GM18507 (cell line): ENCODE measurements at regions not wholly inside any gene's neighbourhood (a gene's known extent, or its start where the extent isn't known, plus 50 kb on each side); places are given as distances from the start of the nearest gene placed in this dataset.

Experiments
- DNase-seq: peaks from one replicate; pipeline ENCODE4 v3.0.0; 2011; ENCODE audit warnings: low read depth; ENCODE audit not compliant: insufficient read length; ENCODE audit errors: extremely low spot score
- FAIRE-seq: peaks from 2 replicates; lab custom pipeline; 2011; peaks lifted over from hg19 to GRCh38; lab: Jason Lieb, UNC

DNA sequence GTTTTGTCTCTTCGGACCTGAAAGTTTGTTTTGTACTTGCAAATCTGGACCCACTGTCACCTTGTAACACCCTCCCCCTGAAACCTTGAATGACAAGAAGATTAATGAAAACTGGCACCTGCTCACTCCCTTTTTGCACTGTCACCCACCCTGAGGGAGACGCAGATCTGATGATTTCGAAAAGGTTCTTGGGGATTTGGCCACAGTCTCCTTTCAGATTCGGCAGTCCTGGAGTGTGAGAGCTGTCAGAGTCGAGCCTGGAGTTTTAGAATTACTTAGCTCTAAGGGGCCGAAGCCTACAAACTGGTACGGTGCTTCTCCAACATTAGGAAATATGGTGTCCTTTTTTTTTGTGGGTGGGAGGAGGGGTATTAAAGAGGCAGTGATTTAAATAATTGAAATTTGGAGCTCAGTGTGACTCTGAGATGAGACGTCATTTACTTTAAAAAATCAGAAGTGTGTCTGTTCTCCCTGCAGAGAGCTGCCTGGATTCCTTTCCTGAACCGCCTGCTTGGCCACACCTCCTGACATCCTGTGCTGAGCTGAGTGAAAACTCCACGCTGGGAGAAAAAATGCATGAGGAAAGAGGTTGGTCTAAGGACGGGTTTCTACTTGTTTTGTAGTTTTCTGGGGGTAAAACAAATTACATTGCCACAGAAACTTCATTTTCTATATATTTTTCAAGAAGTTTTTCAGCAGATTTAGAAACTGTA, 447.0 kb upstream of the CDH4 start:
- FAIRE-seq (no peak), DNase-seq (no peak)

DNA sequence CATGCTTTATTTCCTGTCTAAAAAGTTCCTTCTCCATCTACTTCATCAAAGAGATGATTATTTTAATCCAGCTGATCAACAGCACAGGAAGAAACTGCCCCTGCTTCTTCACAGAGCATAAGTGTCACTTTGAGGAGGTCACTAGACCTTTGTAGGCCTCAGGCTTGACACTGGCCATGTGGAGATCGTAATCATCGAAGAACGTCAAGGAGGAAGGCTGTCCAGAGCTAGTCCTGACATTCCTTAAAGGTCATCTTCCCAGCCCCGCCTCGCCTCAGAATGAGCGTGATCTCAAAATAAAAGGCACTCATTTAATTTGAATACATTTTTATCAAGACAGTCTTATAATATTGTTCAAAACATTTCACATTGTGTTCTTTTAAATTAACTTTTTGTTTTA, 445.7 kb upstream of the CDH4 start:
- DNase-seq: no peak
- FAIRE-seq: no peak

DNA sequence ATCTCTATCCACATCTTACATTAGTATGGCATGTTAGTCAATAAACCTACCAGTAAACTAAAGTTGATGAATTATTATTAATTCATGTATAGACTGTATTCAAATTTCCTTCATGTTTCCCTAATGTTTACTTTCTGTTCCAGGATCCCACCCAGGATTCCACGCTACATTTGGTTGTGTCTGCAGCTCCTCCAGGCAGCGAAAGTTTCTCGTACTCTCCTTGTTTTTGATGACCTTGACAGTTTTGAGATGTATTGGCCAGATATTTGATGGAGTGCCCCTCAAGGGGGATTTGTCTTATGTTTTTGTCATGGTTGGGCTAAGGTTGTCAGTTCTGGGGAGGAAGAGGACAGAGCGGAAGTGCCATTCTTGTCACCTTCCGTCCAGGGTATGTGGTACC, 445.2 kb upstream of the CDH4 start:
- FAIRE-seq: no peak
- no peak for DNase-seq

DNA sequence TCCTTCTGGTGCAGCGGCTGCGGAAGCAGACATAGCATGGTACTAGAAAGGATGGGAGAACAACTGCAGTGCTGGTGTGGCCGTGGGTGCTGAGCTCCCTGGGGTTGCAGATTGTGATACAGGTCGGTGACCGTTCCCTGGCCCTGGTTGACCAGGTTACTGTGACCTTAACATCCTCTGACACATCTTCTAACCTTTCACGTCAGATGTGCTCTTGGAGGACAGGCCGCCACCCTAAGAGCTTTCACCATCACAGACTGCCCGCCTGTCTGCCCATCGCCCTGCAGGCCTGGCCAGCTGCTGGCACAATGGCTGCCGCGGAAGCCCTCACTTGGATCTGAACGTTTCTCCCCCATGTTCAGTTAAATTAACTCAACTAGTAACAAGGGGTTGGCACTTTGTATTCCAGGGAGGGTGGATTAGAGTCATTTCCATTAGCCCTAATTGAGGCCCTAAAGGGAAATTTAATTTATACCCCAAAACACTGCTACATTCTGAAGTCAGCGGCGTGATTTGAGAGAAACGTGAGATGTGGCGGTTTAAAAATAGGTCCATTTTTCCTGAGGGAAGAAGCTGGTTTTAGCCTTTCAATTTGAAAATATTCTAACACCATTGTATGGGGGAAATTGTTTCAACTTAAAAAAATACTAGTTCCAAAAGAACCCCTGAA, 443.9 kb upstream of the CDH4 start:
- DNase-seq: no peak
- no peak for FAIRE-seq

DNA sequence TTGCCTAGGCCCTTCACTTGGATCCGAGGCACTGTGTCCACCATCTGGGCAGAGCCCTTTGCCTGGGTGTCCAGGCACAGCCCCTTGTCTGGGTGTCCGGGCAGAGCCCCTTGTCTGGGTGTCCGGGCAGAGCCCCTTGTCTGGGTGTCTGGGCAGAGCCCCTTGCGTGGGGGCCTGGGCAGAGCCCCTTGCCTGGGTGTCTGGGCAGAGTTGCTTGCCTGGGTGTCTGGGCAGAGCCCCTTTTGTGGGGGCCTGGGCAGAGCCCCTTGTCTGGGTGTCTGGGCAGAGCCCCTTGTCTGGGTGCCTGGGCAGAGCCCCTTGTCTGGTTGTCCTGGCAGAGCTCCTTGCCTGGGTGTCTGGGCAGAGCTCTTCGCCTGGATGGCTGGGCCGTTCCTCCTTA, 443.4 kb upstream of the CDH4 start:
- no peak for FAIRE-seq
- no peak for DNase-seq

DNA sequence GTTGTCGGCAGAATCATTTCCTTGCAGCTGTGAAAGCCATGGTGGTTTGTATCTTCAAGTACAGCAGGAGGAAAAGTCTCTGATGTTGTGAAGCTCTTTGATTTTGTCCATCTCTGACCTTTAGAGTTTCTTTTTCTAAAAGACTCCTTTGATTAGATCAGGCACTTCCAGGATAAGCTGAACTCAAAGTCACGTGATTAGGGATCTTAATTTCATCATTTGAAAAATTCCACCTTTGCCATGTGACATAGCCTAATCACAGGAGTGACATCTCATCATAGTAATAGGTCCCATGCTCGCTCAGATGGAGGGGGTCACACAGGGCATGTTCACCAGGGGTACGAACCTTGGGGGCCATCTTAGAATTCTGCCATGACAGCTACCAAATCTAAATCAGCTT, 441.5 kb upstream of the CDH4 start:
- DNase-seq: no peak

DNA sequence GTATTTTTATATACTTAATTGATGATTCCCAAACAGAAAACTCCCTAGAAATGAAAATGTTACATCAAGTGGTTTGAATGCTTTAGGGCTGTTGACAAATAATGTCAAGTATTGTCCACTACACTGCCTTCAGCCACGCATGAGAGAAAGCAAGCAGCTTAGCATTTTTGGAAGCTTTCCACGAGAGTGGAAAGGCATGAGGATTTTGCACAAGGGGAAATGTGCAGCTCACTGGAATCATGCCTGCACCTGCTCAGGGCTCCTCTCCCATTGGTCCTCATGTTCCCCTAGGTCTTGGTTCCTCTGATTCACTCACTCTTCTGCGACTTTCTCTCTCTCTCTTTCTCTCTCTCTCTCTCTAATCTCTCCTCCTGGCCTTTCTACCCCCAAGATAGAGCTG, 439.5 kb upstream of the CDH4 start:
- DNase-seq: no peak
- FAIRE-seq: no peak

More for the DNA sequence above, 441.5 kb upstream of the CDH4 start:
- no peak for FAIRE-seq

DNA sequence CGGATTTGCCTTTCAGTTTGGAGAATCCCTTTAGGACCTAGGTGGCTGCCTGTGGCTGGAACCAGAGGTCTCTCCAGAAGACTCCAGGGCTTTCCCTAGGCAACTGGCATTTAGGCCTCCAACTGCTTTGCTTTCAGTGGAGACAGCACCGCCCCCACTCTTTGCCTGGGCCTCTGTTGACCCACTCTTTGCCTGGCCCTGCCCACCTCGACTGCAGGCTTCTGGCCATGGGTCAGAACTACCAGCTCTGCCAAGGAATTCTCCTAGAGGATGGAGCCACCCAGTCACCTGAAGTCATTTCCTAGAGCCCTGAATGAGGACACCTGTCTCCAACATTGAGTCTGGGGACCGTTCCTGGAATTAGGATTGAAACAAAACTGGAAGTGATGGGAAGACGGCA, 439.0 kb upstream of the CDH4 start:
- no peak for FAIRE-seq
- DNase-seq: no peak

DNA sequence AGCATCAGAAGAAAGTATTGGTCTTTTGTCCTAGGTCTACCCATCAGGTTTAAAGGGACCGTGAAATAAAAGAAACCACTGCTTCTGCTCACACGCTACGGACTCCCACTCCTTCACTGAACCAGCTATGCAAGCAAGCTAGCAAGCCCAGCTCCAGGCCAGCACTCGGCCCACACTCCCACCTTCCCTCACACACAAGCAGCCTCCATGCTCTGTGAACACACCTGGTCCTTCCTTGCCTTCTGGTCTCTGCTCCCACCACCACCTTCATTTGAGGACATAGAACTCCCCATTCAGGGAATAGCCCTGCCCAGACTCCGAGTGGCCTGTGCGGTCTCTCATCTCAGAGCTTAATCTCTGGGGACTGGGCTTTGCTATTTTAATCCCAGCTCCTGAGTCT, 436.4 kb upstream of the CDH4 start:
- FAIRE-seq: no peak
- no peak for DNase-seq

DNA sequence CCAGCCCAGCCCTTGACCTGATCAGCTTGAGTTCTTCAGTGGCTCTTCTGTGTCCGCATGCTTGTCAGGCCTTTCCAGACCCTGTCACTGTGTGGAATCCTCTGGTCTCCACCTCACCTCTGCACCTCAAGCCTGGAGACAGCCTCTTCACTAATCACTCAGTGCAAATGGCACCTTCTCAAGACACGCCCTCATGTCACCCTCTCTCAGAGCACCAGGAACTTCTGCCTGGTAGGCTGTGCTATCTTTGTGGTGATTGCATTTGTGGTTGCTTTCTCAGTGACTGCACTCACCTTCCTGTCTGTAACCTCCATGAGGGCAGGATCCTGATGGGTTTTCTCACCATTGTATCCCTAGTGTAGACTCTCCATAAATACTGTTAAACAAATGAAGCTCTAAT, 435.2 kb upstream of the CDH4 start:
- DNase-seq (no peak), FAIRE-seq (no peak)

DNA sequence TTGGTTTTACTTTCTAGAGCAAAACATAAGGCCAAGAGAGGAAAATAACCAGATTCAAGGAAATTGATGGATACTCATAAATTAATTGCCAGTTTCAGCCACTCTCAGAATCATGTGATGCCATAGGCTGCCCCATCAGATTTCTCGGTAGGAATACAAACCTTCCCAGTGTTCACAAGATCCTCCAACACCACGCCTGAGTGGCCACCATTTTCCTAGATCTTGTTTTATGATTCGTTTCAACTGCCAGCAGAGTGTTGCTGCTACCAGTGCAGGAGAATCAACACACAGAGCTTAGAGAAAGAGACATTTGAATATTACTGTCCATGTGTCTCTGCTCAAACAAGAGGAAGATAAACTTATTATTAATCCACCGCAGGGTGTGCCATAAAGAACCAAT, 434.2 kb upstream of the CDH4 start:
- no peak for FAIRE-seq

DNA sequence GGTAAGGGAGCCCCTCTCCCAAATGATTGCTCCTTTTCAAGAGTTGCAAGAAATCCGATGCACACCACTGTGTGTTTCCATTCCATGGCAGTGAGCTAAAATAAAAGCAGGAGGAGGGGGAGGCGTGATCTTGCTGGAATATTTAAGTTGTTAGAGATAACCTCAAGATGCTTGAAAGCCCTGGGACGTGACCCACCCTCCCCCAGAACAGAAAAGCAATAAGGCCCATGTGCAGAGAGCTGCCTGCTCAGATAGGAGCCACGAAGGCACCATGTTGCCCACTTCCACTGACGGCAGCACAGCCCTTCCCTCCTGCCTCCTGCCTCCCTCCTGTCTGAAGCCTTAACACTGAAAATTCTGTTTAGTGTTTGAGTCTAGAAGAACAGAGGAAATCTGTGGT, 432.6 kb upstream of the CDH4 start:
- DNase-seq (no peak), FAIRE-seq (no peak)

More for the DNA sequence above, 434.2 kb upstream of the CDH4 start:
- DNase-seq: no peak

DNA sequence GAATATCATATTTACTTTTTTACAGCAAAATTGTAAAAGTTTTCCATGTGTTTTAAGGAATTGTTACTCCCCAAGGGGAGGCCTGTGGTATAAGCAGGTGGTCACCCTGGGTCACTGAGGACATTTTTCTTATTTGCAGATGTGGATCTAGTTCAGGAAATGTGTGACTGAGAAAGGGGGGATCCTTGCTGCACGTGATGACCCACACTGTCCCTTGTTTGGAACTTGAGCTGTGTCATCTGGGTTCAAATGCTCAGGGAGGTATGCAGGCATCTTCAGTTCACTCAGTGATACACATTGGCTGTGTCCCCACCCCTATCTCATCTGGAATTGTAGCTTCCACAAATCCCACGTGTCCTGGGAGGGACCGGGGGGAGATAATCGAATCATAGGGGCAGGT, 431.9 kb upstream of the CDH4 start:
- FAIRE-seq (no peak), DNase-seq (no peak)

DNA sequence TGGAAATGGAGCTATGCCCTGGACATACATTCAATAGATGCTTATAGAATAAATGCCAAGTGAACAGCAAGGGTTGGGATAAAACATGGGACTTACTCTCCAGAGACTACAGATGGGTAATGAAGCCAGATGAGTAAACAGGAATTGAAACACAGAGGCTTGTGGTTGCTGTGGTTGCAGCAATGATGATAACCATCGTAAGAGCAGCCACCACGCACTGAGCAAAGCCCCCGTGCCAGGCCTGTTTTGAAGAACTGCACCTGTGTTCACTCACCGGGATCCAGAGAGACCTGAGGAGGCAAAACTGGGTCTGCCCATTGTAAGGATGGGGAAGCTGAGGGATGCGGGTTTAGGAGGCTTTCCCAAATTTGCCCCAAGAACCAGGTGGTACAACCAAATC, 431.1 kb upstream of the CDH4 start:
- FAIRE-seq (no peak), DNase-seq (no peak)

DNA sequence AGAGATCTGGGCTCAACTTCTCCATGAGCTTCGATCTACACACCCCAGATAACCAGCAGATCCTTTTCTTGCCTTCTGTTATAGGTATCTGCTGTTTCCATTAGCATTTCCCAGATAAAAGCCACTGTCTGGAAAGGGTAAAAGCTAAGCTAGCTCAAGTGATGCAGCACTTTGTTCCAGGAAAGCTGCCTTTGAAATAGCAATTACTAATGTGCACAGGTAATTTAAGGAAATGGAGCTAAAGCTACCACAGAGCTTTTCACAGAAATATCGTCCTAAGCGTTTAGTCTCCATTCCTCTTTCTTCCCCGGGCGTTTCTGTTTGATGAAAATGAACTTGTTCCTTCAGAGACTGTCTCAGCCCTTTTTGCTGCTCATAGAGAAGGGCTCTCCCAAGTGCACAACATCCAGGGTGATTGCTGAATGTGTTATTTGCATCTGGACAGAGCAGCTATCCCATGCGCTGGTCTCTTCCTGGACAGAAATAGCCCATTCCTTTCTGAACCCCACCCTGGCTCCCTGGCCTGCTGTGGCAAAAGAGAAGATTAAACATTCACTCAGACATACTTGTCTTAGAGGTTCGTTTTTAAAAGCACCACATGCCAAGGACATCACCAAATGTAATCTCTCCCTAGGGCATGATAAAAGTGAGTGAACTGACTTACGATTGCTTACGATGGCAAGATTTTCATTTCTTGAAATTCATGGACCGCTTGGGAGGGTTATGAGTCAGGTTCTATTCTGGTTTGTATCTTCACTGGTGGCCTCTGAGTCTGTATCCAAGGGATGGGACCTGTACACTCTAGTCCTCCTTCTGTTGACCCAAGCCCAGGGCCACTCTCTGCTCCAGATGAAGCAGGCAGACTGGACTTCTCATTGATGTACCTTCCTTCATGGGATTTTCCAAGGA, 429.1 kb upstream of the CDH4 start:
- DNase-seq (no peak), FAIRE-seq (no peak)

DNA sequence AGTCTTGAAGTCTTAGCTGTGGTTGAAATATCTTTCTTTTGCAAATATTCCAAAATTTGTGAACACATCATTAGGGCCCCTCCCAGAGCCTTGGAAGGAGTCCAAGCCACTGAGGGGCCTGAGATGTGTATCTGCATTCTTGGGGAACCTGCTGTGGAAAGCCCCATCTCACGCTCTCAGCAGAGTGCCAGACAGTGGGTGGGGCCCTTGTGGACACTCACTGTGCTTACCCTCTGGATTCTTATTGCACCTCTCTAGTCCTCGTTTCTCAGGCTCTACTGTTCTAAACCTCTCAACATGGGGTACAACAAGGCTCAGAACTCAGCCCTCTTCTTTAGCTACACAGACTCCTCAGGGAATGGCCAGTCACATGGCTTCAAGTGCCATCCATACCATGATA, 416.2 kb upstream of the CDH4 start:
- FAIRE-seq (no peak), DNase-seq (no peak)

DNA sequence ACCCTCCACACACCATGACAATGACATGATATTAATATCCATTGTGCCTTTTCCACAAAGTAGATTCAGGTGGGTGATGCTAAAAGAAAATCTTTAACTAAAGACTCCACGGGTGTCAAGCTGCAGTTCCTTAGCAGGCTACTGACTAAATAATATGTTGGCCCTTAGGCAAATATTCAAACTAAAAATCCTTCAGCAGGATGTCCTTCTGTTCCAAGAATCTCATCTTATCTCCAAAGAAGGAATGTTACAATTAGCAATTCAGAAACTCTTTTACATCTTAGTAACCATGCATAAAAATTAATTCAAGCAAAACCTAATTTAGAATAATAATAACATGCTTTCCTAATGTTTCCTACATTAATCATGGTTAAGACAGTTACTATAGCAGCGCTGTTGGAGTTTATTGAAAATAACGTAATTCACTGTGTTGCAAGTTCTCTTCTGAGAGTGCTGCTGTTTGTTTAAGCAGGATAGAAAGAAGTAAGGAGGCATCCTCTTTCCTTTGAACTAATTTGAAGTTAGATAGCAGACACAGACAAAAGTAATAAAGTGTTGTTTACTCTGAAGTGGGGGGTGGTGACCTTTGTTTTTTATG, 414.8 kb upstream of the CDH4 start:
- no peak for DNase-seq
- FAIRE-seq: no peak

DNA sequence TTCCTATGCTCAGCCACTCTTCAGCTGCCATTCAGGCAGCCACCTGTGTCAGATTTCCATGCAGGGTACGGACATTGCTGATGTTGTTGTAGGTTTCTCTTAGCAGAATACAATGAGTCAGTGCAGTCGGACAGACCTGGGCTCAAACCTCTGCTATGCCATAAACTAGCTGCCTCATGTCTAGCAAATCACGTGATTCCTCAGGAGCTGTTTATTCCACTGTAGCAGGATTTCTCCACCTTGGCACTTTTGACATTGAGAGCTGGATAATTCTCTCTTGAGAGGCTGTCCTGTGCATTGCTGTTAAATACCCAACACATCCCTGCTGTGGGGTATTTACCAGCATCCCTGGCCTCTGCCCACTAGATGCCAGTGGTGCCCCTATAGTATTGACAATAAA, 413.8 kb upstream of the CDH4 start:
- DNase-seq (no peak), FAIRE-seq (no peak)

DNA sequence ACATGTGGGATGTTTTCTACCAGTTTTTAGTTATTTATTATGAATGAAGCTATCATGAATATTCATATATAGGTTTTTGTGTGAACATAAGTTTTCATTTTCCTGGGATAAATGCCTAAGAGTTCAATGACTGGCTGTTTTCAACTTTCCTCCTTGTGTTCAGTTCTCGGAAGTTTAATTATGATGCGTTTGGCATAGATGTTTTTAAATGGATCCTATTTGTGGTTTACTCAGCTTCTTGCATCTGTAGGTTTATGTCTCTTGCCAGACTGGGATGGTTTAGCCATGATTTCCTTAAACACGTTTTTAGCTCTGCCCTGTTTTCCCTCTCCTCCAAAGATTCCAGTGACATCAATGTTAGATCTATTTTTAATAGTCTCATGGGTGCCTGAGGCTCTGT, 411.1 kb upstream of the CDH4 start:
- no peak for FAIRE-seq

DNA sequence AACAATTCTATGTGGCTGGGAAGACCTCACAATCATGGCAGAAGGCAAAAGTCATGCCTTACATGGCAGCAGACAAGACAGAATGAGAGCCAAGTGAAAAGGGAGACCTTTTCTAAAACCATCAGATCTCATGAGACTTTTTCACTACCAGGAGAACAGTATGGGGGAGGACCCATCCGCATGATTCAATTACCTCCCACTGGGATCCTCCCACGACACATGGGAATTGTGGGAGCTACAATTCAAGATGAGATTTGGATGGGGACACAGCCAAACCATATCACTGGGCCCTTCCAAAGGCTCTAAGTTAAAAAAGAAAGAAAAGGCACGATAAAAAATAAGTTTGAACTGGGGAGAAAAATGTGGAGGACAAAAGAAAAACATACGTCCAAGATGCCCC, 406.9 kb upstream of the CDH4 start:
- DNase-seq: no peak
- no peak for FAIRE-seq

More for the DNA sequence above, 411.1 kb upstream of the CDH4 start:
- DNase-seq: no peak
